Panc1 (cell line): ENCODE measurements at regions not wholly inside any gene's neighbourhood (a gene's known extent, or its start where the extent isn't known, plus 50 kb on each side); places are given as distances from the start of the nearest gene placed in this dataset.

ENCODE experiments used
- ATAC-seq: fragments of 200-7000 bp; cut with Tn5 transposase; 2 replicates; pipeline ENCODE4 v1.9.1; 2020; ENCODE audit warnings: mild to moderate bottlenecking, moderate library complexity
- BruUV-seq: library from RNA; stranded (reverse); fragments of 400-500 nt; replicated peaks from 2 replicates; lab custom pipeline; 2021; lab: Mats Ljungman, UMichigan
- CTCF ChIA-PET: fragments of 300-600 bp; sonication (Branson Sonifier 250); formaldehyde crosslinking; loops from one replicate; lab custom pipeline; 2022; ENCODE audit warnings: antibody characterized with exemption; lab: Charles Lee
- POLR2A ChIA-PET: fragments of 300-600 bp; sonication (Branson Sonifier 250); formaldehyde crosslinking; loops from one replicate; lab custom pipeline; 2022; ENCODE audit warnings: antibody characterized with exemption; lab: Charles Lee
- DNase-seq: peaks from one replicate; pipeline ENCODE4 v3.0.0-alpha.2; 2010; ENCODE audit warnings: low read depth, low spot score
- H3K27ac ChIP-seq: 2 replicates; pipeline ENCODE4 v1.5.1; 2011; ENCODE audit warnings: mild to moderate bottlenecking, low read length, inconsistent platforms
- H3K27me3 ChIP-seq: fragments of 200-500 bp; sonication (Bioruptor generic); 2 replicates; pipeline ENCODE4 v1.6.0; 2014; ENCODE audit warnings: low read length, inconsistent platforms; ENCODE audit not compliant: control insufficient read depth, insufficient read depth
- H3K36me3 ChIP-seq: fragments of 200-500 bp; sonication (Bioruptor generic); 2 replicates; pipeline ENCODE4 v1.5.1; 2014; ENCODE audit warnings: inconsistent platforms, mild to moderate bottlenecking, low read length, moderate library complexity; ENCODE audit not compliant: control insufficient read depth, insufficient read depth
- H3K4me1 ChIP-seq: 2 replicates; pipeline ENCODE4 v1.5.1; 2011; ENCODE audit warnings: inconsistent platforms, mild to moderate bottlenecking, low read length, moderate library complexity; ENCODE audit not compliant: control insufficient read depth, insufficient read depth
- H3K4me3 ChIP-seq, 2 experiments: 2 replicates each; pipeline ENCODE4 v1.5.1; 2011 to 2012; ENCODE audit warnings: low read depth in 2 of 2, low read length in 2 of 2, mild to moderate bottlenecking in 2 of 2, inconsistent platforms in 1 of 2, moderate library complexity in 1 of 2
- H3K9me3 ChIP-seq: fragments of 200-500 bp; sonication (Bioruptor generic); 2 replicates; pipeline ENCODE4 v1.5.1; 2014; ENCODE audit warnings: low read depth, mild to moderate bottlenecking, inconsistent platforms, low read length, moderate library complexity; ENCODE audit not compliant: control insufficient read depth, insufficient read depth
- POLR2AphosphoS5 ChIP-seq: IDR thresholded peaks from 2 replicates; pipeline ENCODE4 v1.6.1; 2012; ENCODE audit warnings: mild to moderate bottlenecking, low read depth, low read length, moderate library complexity
- REST ChIP-seq, 2 experiments: IDR thresholded peaks; 2 replicates each; pipeline ENCODE4 v1.6.1; 2011 to 2012; ENCODE audit warnings: low read depth in 2 of 2, control low read depth in 1 of 2, low read length in 1 of 2, mild to moderate bottlenecking in 1 of 2, moderate library complexity in 1 of 2; ENCODE audit not compliant: insufficient read depth in 1 of 2
- SIN3A ChIP-seq: IDR thresholded peaks from 2 replicates; pipeline ENCODE4 v1.6.1; 2012; ENCODE audit warnings: low read depth, mild to moderate bottlenecking, low read length, moderate library complexity, borderline replicate concordance; ENCODE audit not compliant: insufficient read depth
- TCF7L2 ChIP-seq: IDR thresholded peaks from 2 replicates; pipeline ENCODE4 v1.6.1; 2011; ENCODE audit warnings: mild to moderate bottlenecking, low read depth, low read length, inconsistent platforms
- in situ Hi-C: cut with HindIII; loops from 2 replicates; pipeline ENCODE4 v1.10.0; 2016; ENCODE audit warnings: low sequenced_read_pairs, low pct_unique_long_range_greater_than_20kb
- intact Hi-C: fragments of 100-400 bp; cut with micrococcal nuclease; formaldehyde crosslinking; loops from one replicate; pipeline ENCODE4 v1.10.0; 2022; ENCODE audit not compliant: unreplicated experiment
- TF ChIP-seq, protein P1 (sequence below): fragments of 450-650 bp; IDR thresholded peaks from 2 replicates; pipeline ENCODE4 v1.5.1; 2017; ENCODE audit warnings: mild to moderate bottlenecking

- intact Hi-C loops, result no loop called here
- Histone ChIP-seq H3K9me3 (no peaks in the 10 kb centered on the region), H3K36me3 (no peaks in the 10 kb centered on the region), H3K4me1 (no peaks in the 10 kb centered on the region), H3K4me3 (no peak overlapping the region), H3K27ac (no peak overlapping the region), H3K27me3 (peaks cover 11% of the 10 kb centered on the region)
- in situ Hi-C loops, result no loop called here
- no peak for ATAC-seq
- no TSS peak for BruUV-seq
- POLR2A ChIA-PET, result no interaction called here
- no peak for TF ChIP-seq SIN3A
- no peak for TF ChIP-seq TCF7L2
- no peak for TF ChIP-seq REST (IDR thresholded peaks at IDR 0.05; ENCODE audit: insufficient read depth in 1 of 2, low read depth in 2 of 2, low read length in 1 of 2)
- TF ChIP-seq POLR2AphosphoS5, result no peak
- TF ChIP-seq, protein P1, sequence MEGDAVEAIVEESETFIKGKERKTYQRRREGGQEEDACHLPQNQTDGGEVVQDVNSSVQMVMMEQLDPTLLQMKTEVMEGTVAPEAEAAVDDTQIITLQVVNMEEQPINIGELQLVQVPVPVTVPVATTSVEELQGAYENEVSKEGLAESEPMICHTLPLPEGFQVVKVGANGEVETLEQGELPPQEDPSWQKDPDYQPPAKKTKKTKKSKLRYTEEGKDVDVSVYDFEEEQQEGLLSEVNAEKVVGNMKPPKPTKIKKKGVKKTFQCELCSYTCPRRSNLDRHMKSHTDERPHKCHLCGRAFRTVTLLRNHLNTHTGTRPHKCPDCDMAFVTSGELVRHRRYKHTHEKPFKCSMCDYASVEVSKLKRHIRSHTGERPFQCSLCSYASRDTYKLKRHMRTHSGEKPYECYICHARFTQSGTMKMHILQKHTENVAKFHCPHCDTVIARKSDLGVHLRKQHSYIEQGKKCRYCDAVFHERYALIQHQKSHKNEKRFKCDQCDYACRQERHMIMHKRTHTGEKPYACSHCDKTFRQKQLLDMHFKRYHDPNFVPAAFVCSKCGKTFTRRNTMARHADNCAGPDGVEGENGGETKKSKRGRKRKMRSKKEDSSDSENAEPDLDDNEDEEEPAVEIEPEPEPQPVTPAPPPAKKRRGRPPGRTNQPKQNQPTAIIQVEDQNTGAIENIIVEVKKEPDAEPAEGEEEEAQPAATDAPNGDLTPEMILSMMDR, result no peak
- CTCF ChIA-PET, result no interaction called here
- no peak for DNase-seq
These were observed 262.5 kb upstream of the IGF1R start for GRCh38 chr15:98385752-98386381.

DNA sequence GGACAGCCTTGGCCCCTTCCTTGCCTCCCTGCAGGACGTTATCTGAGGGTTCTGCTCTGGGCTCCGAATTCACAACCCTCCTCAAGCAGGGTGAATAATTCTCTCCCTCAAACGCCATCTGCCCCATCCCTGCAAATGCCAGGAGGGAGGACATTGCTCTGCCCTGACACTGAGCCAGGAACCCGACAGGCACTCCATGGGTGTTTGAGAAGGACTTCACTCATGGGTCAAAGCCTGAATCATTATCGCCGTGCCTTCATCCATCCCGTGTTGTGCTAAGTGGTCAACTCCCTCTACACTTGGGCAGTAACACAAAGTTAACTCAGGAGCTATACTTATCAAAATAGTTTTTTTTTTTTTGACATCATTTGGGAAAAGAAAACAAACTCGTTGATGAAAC, 261.8 kb upstream of the IGF1R start:
- H3K27me3 ChIP-seq, result peaks cover 11% of the 10 kb centered on the region
- BruUV-seq, result no TSS peak
- DNase-seq (no peak), ATAC-seq (no peak)
- POLR2A ChIA-PET, result no interaction called here
- H3K36me3 ChIP-seq, result no peaks in the 10 kb centered on the region
- H3K27ac ChIP-seq, result no peak overlapping the region
- no peaks in the 10 kb centered on the region for H3K4me1 ChIP-seq
- in situ Hi-C loops, result no loop called here
- CTCF ChIA-PET, result no interaction called here
- H3K9me3 ChIP-seq, result no peaks in the 10 kb centered on the region
- TF ChIP-seq TCF7L2 (no peak), SIN3A (no peak), POLR2AphosphoS5 (no peak), REST (IDR thresholded peaks at IDR 0.05; ENCODE audit: insufficient read depth in 1 of 2, low read depth in 2 of 2, low read length in 1 of 2) (no peak)
- TF ChIP-seq, protein P1, result no peak
- intact Hi-C loops, result no loop called here
- H3K4me3 ChIP-seq, result no peak overlapping the region
